ENCODE measurements at regions not wholly inside any gene's neighbourhood (a gene's known extent, or its start where the extent isn't known, plus 50 kb on each side); places are given as distances from the start of the nearest gene placed in this dataset.

DNA sequence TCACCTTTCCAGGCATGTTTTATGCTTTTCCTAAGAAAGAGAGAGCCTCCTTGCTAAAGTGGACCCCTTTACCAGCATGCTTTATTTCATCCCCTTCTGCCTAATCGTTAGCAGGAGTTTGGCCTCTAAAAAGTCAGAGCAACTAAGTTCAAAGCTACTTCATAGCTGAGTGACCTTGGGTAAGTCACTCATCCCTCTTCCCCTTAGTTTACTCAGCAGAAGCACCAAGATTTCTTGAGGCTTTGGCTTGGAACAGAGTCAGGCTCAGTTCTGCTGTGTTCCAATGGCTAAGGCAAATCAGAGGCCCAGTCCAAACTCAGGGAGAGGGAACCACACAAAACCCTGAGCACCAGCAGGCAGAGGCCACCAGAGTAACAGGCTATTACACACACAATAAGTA lies 254.9 kb downstream of the TJP1 start:
- no TSS peak for BruUV-seq (replicated peaks)

GRCh38 chr15:29566914-29567313 lies 255.4 kb downstream of the TJP1 start:
- no TSS peak for BruUV-seq (replicated peaks)
- Histone ChIP-seq H3K27me3 (replicated peaks; ENCODE audit: insufficient read depth, low read depth, low read length, poor library complexity) (peaks cover 56% of the 10 kb centered on the region), H3K4me1 (ENCODE audit: insufficient read depth, low read length, poor library complexity, severe bottlenecking) (no peaks in the 10 kb centered on the region), H3K9me3 (ENCODE audit: low read depth, low read length, poor library complexity, severe bottlenecking) (no peaks in the 10 kb centered on the region), H3K36me3 (ENCODE audit: insufficient read depth, low read length, poor library complexity, severe bottlenecking) (no peaks in the 10 kb centered on the region), H3K27ac (ENCODE audit: low read depth, low read length, poor library complexity, severe bottlenecking) (no peak overlapping the region), H3K4me3 (ENCODE audit: low read depth, low read length, poor library complexity, severe bottlenecking) (no peak overlapping the region)
- ChIA-PET CTCF (interaction anchor here (0.6 kb wide), 2 partner anchors 23 to 582 kb away, joined by 4 to 11 read pairs; no protein-coding TSS in a partner anchor), POLR2A (ENCODE audit: low non-redundant PET) (no interaction called here)
- TF ChIP-seq EZH2 (IDR thresholded peaks at IDR 0.05; ENCODE audit: borderline replicate concordance, low read depth, low read length, poor library complexity, severe bottlenecking) (no peak), CTCF (conservative IDR thresholded peaks at IDR 0.05; ENCODE audit: low read depth, low read length) (no peak)
- no peak for DNase-seq (ENCODE audit: low spot score)
- intact Hi-C loops (cut with micrococcal nuclease; ENCODE audit: unreplicated experiment) = no loop called here

More for the DNA sequence above, 254.9 kb downstream of the TJP1 start:
- CTCF ChIA-PET = interaction anchor here (0.6 kb wide), 1 partner anchor 582 kb away, joined by 11 read pairs; no protein-coding TSS in a partner anchor
- intact Hi-C loops (cut with micrococcal nuclease; ENCODE audit: unreplicated experiment) = no loop called here
- peaks cover 61% of the 10 kb centered on the region for H3K27me3 ChIP-seq (replicated peaks; ENCODE audit: insufficient read depth, low read depth, low read length, poor library complexity)
- POLR2A ChIA-PET (ENCODE audit: low non-redundant PET) = no interaction called here
- no peaks in the 10 kb centered on the region for H3K36me3 ChIP-seq (ENCODE audit: insufficient read depth, low read length, poor library complexity, severe bottlenecking)
- H3K4me1 ChIP-seq (ENCODE audit: insufficient read depth, low read length, poor library complexity, severe bottlenecking) = no peaks in the 10 kb centered on the region
- no peaks in the 10 kb centered on the region for H3K9me3 ChIP-seq (ENCODE audit: low read depth, low read length, poor library complexity, severe bottlenecking)
- H3K4me3 ChIP-seq (ENCODE audit: low read depth, low read length, poor library complexity, severe bottlenecking) = no peak overlapping the region
- no peak overlapping the region for H3K27ac ChIP-seq (ENCODE audit: low read depth, low read length, poor library complexity, severe bottlenecking)
- DNase-seq (ENCODE audit: low spot score) = no peak
- TF ChIP-seq EZH2 (IDR thresholded peaks at IDR 0.05; ENCODE audit: borderline replicate concordance, low read depth, low read length, poor library complexity, severe bottlenecking) = no peak

DNA sequence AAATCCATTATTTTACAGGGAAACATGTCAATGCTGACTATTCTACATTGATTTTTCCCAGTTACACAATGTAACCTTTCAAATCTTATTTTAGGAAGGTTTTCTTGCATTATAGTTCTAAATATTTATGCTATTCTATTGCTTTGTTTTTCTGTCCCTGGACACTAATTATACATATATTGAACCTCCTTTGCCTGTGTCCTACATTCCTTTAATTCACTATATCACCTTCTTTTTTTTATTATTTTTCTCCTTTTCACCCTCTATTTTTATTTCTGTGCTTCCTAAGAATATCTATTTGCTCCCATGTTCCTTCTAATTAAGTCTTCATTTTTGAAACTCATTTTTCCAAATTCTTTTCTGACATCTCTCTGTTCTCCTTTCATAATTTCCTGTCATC lies 259.2 kb downstream of the TJP1 start:
- no peak overlapping the region for H3K4me3 ChIP-seq (ENCODE audit: low read depth, low read length, poor library complexity, severe bottlenecking)
- POLR2A ChIA-PET (ENCODE audit: low non-redundant PET) = no interaction called here
- TF ChIP-seq EZH2 (IDR thresholded peaks at IDR 0.05; ENCODE audit: borderline replicate concordance, low read depth, low read length, poor library complexity, severe bottlenecking) (no peak), CTCF (conservative IDR thresholded peaks at IDR 0.05; ENCODE audit: low read depth, low read length) (no peak)
- H3K27me3 ChIP-seq (replicated peaks; ENCODE audit: insufficient read depth, low read depth, low read length, poor library complexity) = peaks cover 28% of the 10 kb centered on the region
- no peaks in the 10 kb centered on the region for H3K36me3 ChIP-seq (ENCODE audit: insufficient read depth, low read length, poor library complexity, severe bottlenecking)
- DNase-seq (ENCODE audit: low spot score) = no peak
- CTCF ChIA-PET = no interaction called here
- no TSS peak for BruUV-seq (replicated peaks)
- no peaks in the 10 kb centered on the region for H3K4me1 ChIP-seq (ENCODE audit: insufficient read depth, low read length, poor library complexity, severe bottlenecking)
- intact Hi-C loops (cut with micrococcal nuclease; ENCODE audit: unreplicated experiment) = no loop called here
- no peaks in the 10 kb centered on the region for H3K9me3 ChIP-seq (ENCODE audit: low read depth, low read length, poor library complexity, severe bottlenecking)
- no peak overlapping the region for H3K27ac ChIP-seq (ENCODE audit: low read depth, low read length, poor library complexity, severe bottlenecking)

GRCh38 chr15:29560896-29561295 lies 261.4 kb downstream of the TJP1 start:
- DNase-seq (ENCODE audit: low spot score) = no peak
- BruUV-seq (replicated peaks) = no TSS peak
- Histone ChIP-seq H3K4me1 (ENCODE audit: insufficient read depth, low read length, poor library complexity, severe bottlenecking) (no peaks in the 10 kb centered on the region), H3K4me3 (ENCODE audit: low read depth, low read length, poor library complexity, severe bottlenecking) (no peak overlapping the region), H3K36me3 (ENCODE audit: insufficient read depth, low read length, poor library complexity, severe bottlenecking) (no peaks in the 10 kb centered on the region), H3K27ac (ENCODE audit: low read depth, low read length, poor library complexity, severe bottlenecking) (no peak overlapping the region), H3K27me3 (replicated peaks; ENCODE audit: insufficient read depth, low read depth, low read length, poor library complexity) (peaks cover 18% of the 10 kb centered on the region), H3K9me3 (ENCODE audit: low read depth, low read length, poor library complexity, severe bottlenecking) (no peaks in the 10 kb centered on the region)
- TF ChIP-seq CTCF (conservative IDR thresholded peaks at IDR 0.05; ENCODE audit: low read depth, low read length) = no peak
- TF ChIP-seq EZH2 (IDR thresholded peaks at IDR 0.05; ENCODE audit: borderline replicate concordance, low read depth, low read length, poor library complexity, severe bottlenecking) = no peak
- ChIA-PET POLR2A (ENCODE audit: low non-redundant PET) (no interaction called here), CTCF (no interaction called here)
- intact Hi-C loops (cut with micrococcal nuclease; ENCODE audit: unreplicated experiment) = no loop called here

All from A673 (cell line).